ENCODE measurements at regions not wholly inside any gene's neighbourhood (a gene's known extent, or its start where the extent isn't known, plus 50 kb on each side); places are given as distances from the start of the nearest gene placed in this dataset.

GRCh38 chr17:77874303-77875050 is 84.0 kb upstream of the TNRC6C start:
- no peak overlapping the region for H4K91ac ChIP-seq (replicated peaks; ENCODE audit: insufficient read length, low read length)
- no peaks in the 10 kb centered on the region for H3K79me2 ChIP-seq (ENCODE audit: control insufficient read depth in 1 of 2, insufficient read depth in 2 of 2, low read length in 2 of 2)
- H3K36me3 ChIP-seq (ENCODE audit: control insufficient read depth in 2 of 4, insufficient read depth in 4 of 4, low read length in 3 of 4), result no peaks in the 10 kb centered on the region
- peaks cover 0 to 4% of the 10 kb centered on the region in 2 experiments for H4K20me1 ChIP-seq (replicated peaks in 1 of 2; ENCODE audit: control insufficient read depth in 1 of 2, insufficient read depth in 2 of 2, low read length in 2 of 2)
- peak overlapping the region; percentile 40; the same call in 1 of the 2 replicates for H3K18ac ChIP-seq (ENCODE audit: extremely low read depth, low read length)
- H2BK20ac ChIP-seq (ENCODE audit: low read length), result no peak overlapping the region
- H3K27ac ChIP-seq (ENCODE audit: low read depth, low read length), result no peak overlapping the region
- H2AK5ac ChIP-seq (ENCODE audit: low read depth, low read length), result no peak overlapping the region
- no peak overlapping the region for H3K56ac ChIP-seq (replicated peaks; ENCODE audit: insufficient read length, low read depth, low read length)
- H3K4me3 ChIP-seq (ENCODE audit: extremely low read depth in 1 of 4, insufficient read depth in 2 of 4, low read depth in 3 of 4, low read length in 4 of 4), result no peak overlapping the region
- no peaks in the 10 kb centered on the region; a peak in 1 of 7 replicates for H3K27me3 ChIP-seq (replicated peaks in 1 of 4; ENCODE audit: control insufficient read depth in 3 of 4, extremely low read depth in 1 of 4, insufficient read depth in 3 of 4, low read length in 3 of 4)
- FAIRE-seq (no peak), DNase-seq (ENCODE audit: low read depth in 1 of 2, low spot score in 2 of 2) (no peak)
- H2BK15ac ChIP-seq (ENCODE audit: low read length), result no peak overlapping the region
- ChIA-PET POLR2A (ENCODE audit: partially characterized antibody) (no interaction called here), CTCF (ENCODE audit: partially characterized antibody) (interaction anchor here (0.8 to 2.2 kb wide), 4 partner anchors 11 to 144 kb away, joined by 3 to 9 read pairs (median 5); no protein-coding TSS in a partner anchor)
- peaks cover 0 to 4% (median 2%) of the 10 kb centered on the region in 4 experiments; a peak in 5 of 7 replicates for H3K4me1 ChIP-seq (replicated peaks in 1 of 4; ENCODE audit: control insufficient read depth in 3 of 4, insufficient read depth in 4 of 4, low read length in 3 of 4)
- no peak overlapping the region for H3K23ac ChIP-seq (ENCODE audit: insufficient read length)
- no peak overlapping the region for H2BK12ac ChIP-seq (ENCODE audit: low read depth, low read length)
- no peak overlapping the region for H3K4me2 ChIP-seq (ENCODE audit: insufficient read depth in 1 of 2, low read depth in 2 of 2, low read length in 2 of 2)
- no peak overlapping the region for H3K9ac ChIP-seq (replicated peaks in 1 of 4; ENCODE audit: extremely low read depth in 1 of 4, low read depth in 3 of 4, low read length in 3 of 4)
- H3K23me2 ChIP-seq (ENCODE audit: low read depth, low read length), result peaks cover 5% of the 10 kb centered on the region; the same call in 1 of the 2 replicates
- H3K79me1 ChIP-seq (ENCODE audit: low read depth, low read length), result no peaks in the 10 kb centered on the region
- no peak overlapping the region for H4K5ac ChIP-seq (ENCODE audit: insufficient read length, low read depth, low read length)
- WGBS, 2 experiments (ENCODE audit: extremely low coverage in 1 of 2, insufficient coverage in 1 of 2, insufficient read length in 1 of 2, insufficient replicate concordance in 2 of 2, low coverage in 1 of 2, low lambda C conversion rate in 2 of 2, missing lambda C conversion rate in 1 of 2), result 88% methylated on average over 14 of the region's 14 CpGs; no CpG with 5 or more reads in 1 of the 2 experiments
- no peak overlapping the region for H4K8ac ChIP-seq (ENCODE audit: extremely low read depth, insufficient read depth, low read length)
- 0 out of 2 replicates have a peak overlapping the region, but pooled peaks have one; percentile 21 for H2AFZ ChIP-seq (ENCODE audit: low read length)
- H3K14ac ChIP-seq (ENCODE audit: insufficient read length), result no peak overlapping the region
- H2BK120ac ChIP-seq (replicated peaks; ENCODE audit: low read depth, low read length), result no peak overlapping the region
- peaks cover 8 to 10% of the 10 kb centered on the region in 2 experiments; a peak in 2 of 4 replicates for H3K9me3 ChIP-seq (ENCODE audit: insufficient read depth in 2 of 2, low read depth in 1 of 2, low read length in 1 of 2)
- H3K4ac ChIP-seq (replicated peaks; ENCODE audit: insufficient read length, low read depth, low read length), result no peak overlapping the region
- peak overlapping the region; percentile 10; the same call in 1 of the 2 replicates for H2BK5ac ChIP-seq (ENCODE audit: low read depth, low read length)
- TF ChIP-seq BRCA1 (IDR thresholded peaks at IDR 0.05; ENCODE audit: low read depth, low read length), result no peak
- TF ChIP-seq NRF1 (IDR thresholded peaks at IDR 0.05; ENCODE audit: low read depth, low read length), result no peak
- TF ChIP-seq, protein P1, sequence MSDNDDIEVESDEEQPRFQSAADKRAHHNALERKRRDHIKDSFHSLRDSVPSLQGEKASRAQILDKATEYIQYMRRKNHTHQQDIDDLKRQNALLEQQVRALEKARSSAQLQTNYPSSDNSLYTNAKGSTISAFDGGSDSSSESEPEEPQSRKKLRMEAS (IDR thresholded peaks at IDR 0.05), result no peak
- no peak for TF ChIP-seq GTF2F1 (IDR thresholded peaks at IDR 0.05; ENCODE audit: borderline replicate concordance, low read depth, low read length)
- no peak for TF ChIP-seq CHD1 (IDR thresholded peaks at IDR 0.05; ENCODE audit: low read depth, low read length)
- TF ChIP-seq BCL11A (IDR thresholded peaks at IDR 0.05; ENCODE audit: low read depth in 2 of 2, low read length in 2 of 2), result no peak
- no peak for TF ChIP-seq RAD21 (IDR thresholded peaks at IDR 0.05 in 1 of 2, conservative IDR thresholded peaks at IDR 0.05 in 1 of 2; ENCODE audit: low read depth in 2 of 2, low read length in 2 of 2)
- TF ChIP-seq EGR1 (IDR thresholded peaks at IDR 0.05; ENCODE audit: borderline replicate concordance, low read depth, low read length), result no peak
- TF ChIP-seq HDAC6 (IDR thresholded peaks at IDR 0.05; ENCODE audit: low read depth, low read length), result no peak
- TF ChIP-seq KDM4A (IDR thresholded peaks at IDR 0.05; ENCODE audit: low read depth, low read length, severe bottlenecking), result no peak
- no peak for TF ChIP-seq RXRA (IDR thresholded peaks at IDR 0.05; ENCODE audit: insufficient read depth, low read depth, low read length)
- no peak for TF ChIP-seq POLR2A (IDR thresholded peaks at IDR 0.05; ENCODE audit: control extremely low read depth in 1 of 2, low read depth in 2 of 2, low read length in 2 of 2)
- no peak for TF ChIP-seq JUND (IDR thresholded peaks at IDR 0.05; ENCODE audit: low read length)
